Peyer's patch (tissue), 4 donors: ENCODE measurements at regions not wholly inside any gene's neighbourhood (a gene's known extent, or its start where the extent isn't known, plus 50 kb on each side); places are given as distances from the start of the nearest gene placed in this dataset.

ENCODE experiments used
- DNase-seq, 3 donors: peaks; one replicate each; pipeline ENCODE4 v3.0.0-alpha.2; 2017 to 2019
- H3K27ac ChIP-seq, 4 donors: fragments of 200-600 bp; sonication (generic); one replicate each; pipeline ENCODE4 v1.5.1; 2016 to 2019
- H3K27me3 ChIP-seq, 2 donors: fragments of 200-600 bp; sonication (generic); one replicate each; pipeline ENCODE4 v1.5.1; 2019
- H3K36me3 ChIP-seq, 3 donors: fragments of 200-600 bp; sonication (generic); one replicate each; pipeline ENCODE4 v1.5.1; 2016 to 2019
- H3K4me1 ChIP-seq, 4 donors: fragments of 200-600 bp; sonication (generic); one replicate each; pipeline ENCODE4 v1.5.1; 2016 to 2019
- H3K4me3 ChIP-seq, 4 donors: fragments of 200-600 bp; sonication (generic); 1 replicate in 3 of 4; 2 replicates in 1 of 4; pipeline ENCODE4 v1.5.1; 2016 to 2019; ENCODE audit warnings: mild to moderate bottlenecking in 1 of 4
- H3K9me3 ChIP-seq, 4 donors: fragments of 200-600 bp; sonication (generic); one replicate each; pipeline ENCODE4 v1.5.1; 2016 to 2019; ENCODE audit warnings: mild to moderate bottlenecking in 1 of 4
- CTCF ChIP-seq, 6 experiments: fragments of 450-650 bp in 4 of 6; fragments of 200-600 bp in 2 of 6; sonication (generic) in 1 of 6; IDR thresholded peaks; one replicate each; pipeline ENCODE4 v1.5.1; 2017 to 2019; ENCODE audit warnings: antibody characterized with exemption in 6 of 6, mild to moderate bottlenecking in 3 of 6, moderate library complexity in 1 of 6
- POLR2A ChIP-seq, 2 donors: fragments of 450-650 bp; IDR thresholded peaks; one replicate each; pipeline ENCODE4 v1.5.1; 2017; ENCODE audit warnings: antibody characterized with exemption in 2 of 2, mild to moderate bottlenecking in 2 of 2, moderate library complexity in 2 of 2

DNA sequence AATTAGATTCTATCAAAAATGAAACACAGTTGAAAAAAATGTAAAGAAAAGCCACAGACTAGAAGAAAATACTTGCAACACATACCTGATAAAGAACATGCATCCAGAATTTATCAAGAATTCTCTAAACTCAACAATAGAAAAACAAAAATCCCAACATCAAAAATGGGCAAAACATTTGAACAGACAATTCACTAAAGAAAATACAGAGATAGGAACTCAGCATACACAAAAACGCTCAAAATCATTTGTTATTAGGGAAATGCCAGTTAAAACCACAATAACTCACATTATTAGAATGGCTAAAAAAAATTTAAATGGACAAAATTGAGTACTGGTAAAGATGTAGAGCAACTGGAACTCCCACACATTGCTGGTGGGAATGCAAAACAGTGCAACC lies 311.0 kb upstream of the PRDM1 start:
- H3K27me3 ChIP-seq: no peaks in the 10 kb centered on the region
- no peaks in the 10 kb centered on the region for H3K36me3 ChIP-seq
- H3K9me3 ChIP-seq: no peaks in the 10 kb centered on the region
- DNase-seq: no peak
- H3K27ac ChIP-seq: no peak overlapping the region
- H3K4me1 ChIP-seq: no peaks in the 10 kb centered on the region
- H3K4me3 ChIP-seq: no peak overlapping the region
- no peak for TF ChIP-seq CTCF (IDR thresholded peaks at IDR 0.05)
- no peak for TF ChIP-seq POLR2A (IDR thresholded peaks at IDR 0.05)

DNA sequence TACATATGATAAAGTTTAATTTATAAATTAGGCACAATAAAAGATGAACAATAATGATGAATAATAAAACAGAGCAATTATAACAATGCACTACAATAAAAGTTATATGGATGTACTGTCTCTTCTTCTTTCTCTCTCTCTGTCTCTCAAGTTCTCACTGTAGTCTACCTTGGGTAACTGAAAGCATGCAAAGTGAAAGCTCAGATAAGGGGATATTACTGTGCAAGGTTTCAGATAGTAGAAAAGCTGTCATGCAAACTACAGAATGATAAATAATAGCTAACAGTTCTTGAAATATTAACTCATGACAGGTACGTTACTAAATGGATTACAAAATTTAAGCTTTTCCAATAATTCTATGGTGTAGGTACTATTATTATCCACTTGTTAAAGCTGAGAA lies 311.9 kb upstream of the PRDM1 start:
- Histone ChIP-seq H3K36me3 (no peaks in the 10 kb centered on the region), H3K27ac (no peak overlapping the region), H3K4me3 (no peak overlapping the region), H3K9me3 (no peaks in the 10 kb centered on the region), H3K27me3 (no peaks in the 10 kb centered on the region), H3K4me1 (no peaks in the 10 kb centered on the region)
- no peak for DNase-seq
- no peak for TF ChIP-seq CTCF (IDR thresholded peaks at IDR 0.05)
- no peak for TF ChIP-seq POLR2A (IDR thresholded peaks at IDR 0.05)

DNA sequence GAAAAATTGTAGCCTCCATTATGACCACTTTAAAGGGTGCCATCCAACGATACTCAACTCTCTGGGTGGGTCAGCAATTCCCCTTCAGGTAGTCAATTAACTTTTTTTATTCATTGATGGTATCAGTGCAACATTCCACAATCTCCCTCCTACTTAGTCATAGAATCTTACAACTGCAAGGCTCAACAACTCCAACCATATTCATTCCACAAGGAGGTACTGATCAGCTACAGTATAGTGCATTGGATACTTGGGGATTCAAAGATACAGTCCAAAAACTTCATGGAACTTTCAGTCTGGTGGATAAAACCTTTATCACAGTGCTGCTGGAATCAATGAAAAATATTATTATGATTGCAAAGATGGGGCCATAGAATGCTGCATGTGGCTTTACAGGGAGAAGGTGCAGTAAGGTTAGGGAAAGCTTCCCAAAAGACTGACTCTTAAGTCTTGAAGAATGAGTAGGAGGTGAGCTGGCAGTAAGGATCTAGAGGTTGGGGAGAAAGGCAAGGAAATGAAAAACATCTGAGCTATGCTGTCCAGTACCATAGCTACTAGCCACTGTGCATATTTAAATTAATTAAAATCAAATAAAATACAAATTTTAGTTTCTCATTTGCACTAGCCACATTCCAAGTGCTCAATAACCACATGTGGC lies 314.7 kb upstream of the PRDM1 start:
- no peaks in the 10 kb centered on the region for H3K4me1 ChIP-seq
- TF ChIP-seq CTCF (IDR thresholded peaks at IDR 0.05): no peak
- TF ChIP-seq POLR2A (IDR thresholded peaks at IDR 0.05): no peak
- H3K9me3 ChIP-seq: no peaks in the 10 kb centered on the region
- H3K4me3 ChIP-seq: no peak overlapping the region
- DNase-seq: no peak
- no peaks in the 10 kb centered on the region for H3K36me3 ChIP-seq
- H3K27me3 ChIP-seq: no peaks in the 10 kb centered on the region
- no peak overlapping the region for H3K27ac ChIP-seq

DNA sequence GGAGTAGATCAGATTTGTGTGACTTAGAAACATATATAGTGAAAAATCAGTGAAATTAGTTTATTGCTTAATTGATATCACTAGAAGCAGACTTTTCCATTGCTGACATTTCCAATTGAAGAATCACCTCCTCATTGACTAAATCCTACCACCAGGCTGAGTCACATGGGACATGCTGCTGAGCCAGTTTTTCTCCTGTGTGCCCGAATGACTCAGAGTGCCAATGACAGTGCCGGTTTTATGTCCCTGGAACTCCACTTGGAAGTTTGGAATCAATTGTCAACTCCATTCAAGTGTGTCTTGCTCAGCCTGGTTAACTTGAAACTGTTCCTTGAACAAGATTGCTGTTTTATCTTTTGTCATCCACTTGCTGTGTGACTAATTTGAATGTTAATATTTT lies 316.1 kb upstream of the PRDM1 start:
- no peak for DNase-seq
- no peak for TF ChIP-seq CTCF (IDR thresholded peaks at IDR 0.05)
- TF ChIP-seq POLR2A (IDR thresholded peaks at IDR 0.05): no peak
- no peaks in the 10 kb centered on the region for H3K4me1 ChIP-seq
- no peak overlapping the region for H3K27ac ChIP-seq
- no peaks in the 10 kb centered on the region for H3K27me3 ChIP-seq
- H3K4me3 ChIP-seq: no peak overlapping the region
- no peaks in the 10 kb centered on the region for H3K9me3 ChIP-seq
- no peaks in the 10 kb centered on the region for H3K36me3 ChIP-seq

DNA sequence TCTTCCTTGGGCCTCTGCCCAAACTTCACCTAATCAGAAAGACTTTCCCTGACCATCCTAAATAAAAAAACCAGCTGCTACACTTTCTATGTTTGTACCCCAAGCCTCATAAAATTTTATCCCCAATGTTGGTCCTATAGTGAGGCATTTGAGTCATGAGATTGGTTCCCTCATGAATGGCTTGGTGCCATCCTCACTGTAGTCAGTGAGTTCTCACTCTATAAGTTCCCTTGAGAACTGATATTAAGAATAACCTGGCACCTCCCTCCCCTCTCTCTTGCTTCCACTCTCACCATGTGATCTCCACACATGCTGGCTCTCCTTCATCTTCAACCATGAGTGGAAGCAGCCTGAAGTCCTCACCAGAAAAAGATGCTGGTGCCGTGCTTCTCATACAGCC lies 316.9 kb upstream of the PRDM1 start:
- Histone ChIP-seq H3K4me1 (no peaks in the 10 kb centered on the region), H3K9me3 (no peaks in the 10 kb centered on the region)

More for the DNA sequence above, 316.9 kb upstream of the PRDM1 start:
- H3K27me3 ChIP-seq: no peaks in the 10 kb centered on the region
- no peak overlapping the region for H3K27ac ChIP-seq
- no peak for DNase-seq
- no peaks in the 10 kb centered on the region for H3K36me3 ChIP-seq
- no peak overlapping the region for H3K4me3 ChIP-seq
- TF ChIP-seq CTCF (IDR thresholded peaks at IDR 0.05): no peak
- no peak for TF ChIP-seq POLR2A (IDR thresholded peaks at IDR 0.05)
